Mesothelial cell of epicardium (in vitro differentiated cells): ENCODE measurements at regions not wholly inside any gene's neighbourhood (a gene's known extent, or its start where the extent isn't known, plus 50 kb on each side); places are given as distances from the start of the nearest gene placed in this dataset.

Source experiments
- DNase-seq, 2 experiments: peaks; one replicate each; pipeline ENCODE4 v3.0.0; 2021; ENCODE audit warnings: low spot score in 2 of 2; ENCODE audit not compliant: unreplicated experiment in 2 of 2
- H3K27ac Mint-ChIP-seq: 2 replicates; pipeline ENCODE4 v1.8.0; 2021; ENCODE audit warnings: mixed read lengths
- H3K27me3 Mint-ChIP-seq: 2 replicates; pipeline ENCODE4 v1.8.0; 2021; ENCODE audit warnings: low read depth, mixed read lengths
- H3K36me3 Mint-ChIP-seq: 2 replicates; pipeline ENCODE4 v1.8.0; 2021; ENCODE audit warnings: mixed read lengths
- H3K4me1 Mint-ChIP-seq: 2 replicates; pipeline ENCODE4 v1.8.0; 2021; ENCODE audit warnings: mixed read lengths
- H3K4me3 Mint-ChIP-seq: 2 replicates; pipeline ENCODE4 v1.8.0; 2021; ENCODE audit warnings: mild to moderate bottlenecking, moderate library complexity, mixed read lengths
- H3K9me3 Mint-ChIP-seq: 2 replicates; pipeline ENCODE4 v1.8.0; 2021; ENCODE audit warnings: mixed read lengths
- CTCF ChIP-seq: fragments of 200-600 bp; sonication (generic); IDR thresholded peaks from one replicate; pipeline ENCODE4 v1.5.0; 2021; ENCODE audit warnings: antibody characterized with exemption; ENCODE audit not compliant: unreplicated experiment

- Mint-ChIP-seq H3K4me1 (no peaks in the 10 kb centered on the region), H3K27ac (no peak overlapping the region), H3K9me3 (no peaks in the 10 kb centered on the region), H3K36me3 (no peaks in the 10 kb centered on the region), H3K27me3 (no peaks in the 10 kb centered on the region), H3K4me3 (no peak overlapping the region)
- DNase-seq = no peak
- TF ChIP-seq CTCF = no peak
Observed at GRCh38 chr5:13218518-13218917, 726.0 kb downstream of the DNAH5 start.

GRCh38 chr5:13217636-13218035 lies 726.9 kb downstream of the DNAH5 start:
- no peaks in the 10 kb centered on the region for H3K27me3 Mint-ChIP-seq
- H3K9me3 Mint-ChIP-seq = no peaks in the 10 kb centered on the region
- no peaks in the 10 kb centered on the region for H3K36me3 Mint-ChIP-seq
- H3K4me3 Mint-ChIP-seq = no peak overlapping the region
- DNase-seq = no peak
- no peak for TF ChIP-seq CTCF
- no peaks in the 10 kb centered on the region for H3K4me1 Mint-ChIP-seq
- H3K27ac Mint-ChIP-seq = no peak overlapping the region

GRCh38 chr5:13215806-13216205 lies 728.7 kb downstream of the DNAH5 start:
- Mint-ChIP-seq H3K36me3 (no peaks in the 10 kb centered on the region), H3K27ac (no peak overlapping the region), H3K9me3 (no peaks in the 10 kb centered on the region), H3K4me3 (no peak overlapping the region), H3K27me3 (no peaks in the 10 kb centered on the region), H3K4me1 (no peaks in the 10 kb centered on the region)
- no peak for DNase-seq
- no peak for TF ChIP-seq CTCF

- H3K4me3 Mint-ChIP-seq = no peak overlapping the region
- no peak for TF ChIP-seq CTCF
- H3K4me1 Mint-ChIP-seq = no peaks in the 10 kb centered on the region
- no peaks in the 10 kb centered on the region for H3K9me3 Mint-ChIP-seq
- H3K36me3 Mint-ChIP-seq = no peaks in the 10 kb centered on the region
- no peak overlapping the region for H3K27ac Mint-ChIP-seq
- H3K27me3 Mint-ChIP-seq = no peaks in the 10 kb centered on the region
- no peak for DNase-seq
Observed at GRCh38 chr5:13215370-13215769, 729.1 kb downstream of the DNAH5 start.

- H3K4me3 Mint-ChIP-seq = no peak overlapping the region
- no peak for DNase-seq
- no peaks in the 10 kb centered on the region for H3K9me3 Mint-ChIP-seq
- no peak overlapping the region for H3K27ac Mint-ChIP-seq
- no peaks in the 10 kb centered on the region for H3K36me3 Mint-ChIP-seq
- H3K27me3 Mint-ChIP-seq = no peaks in the 10 kb centered on the region
- no peaks in the 10 kb centered on the region for H3K4me1 Mint-ChIP-seq
- no peak for TF ChIP-seq CTCF
Observed at GRCh38 chr5:13214182-13214581, 730.3 kb downstream of the DNAH5 start.

GRCh38 chr5:13212886-13213285 lies 731.6 kb downstream of the DNAH5 start:
- H3K4me1 Mint-ChIP-seq = no peaks in the 10 kb centered on the region
- no peak overlapping the region for H3K27ac Mint-ChIP-seq
- TF ChIP-seq CTCF = no peak
- no peak for DNase-seq
- no peak overlapping the region for H3K4me3 Mint-ChIP-seq
- H3K27me3 Mint-ChIP-seq = no peaks in the 10 kb centered on the region
- no peaks in the 10 kb centered on the region for H3K9me3 Mint-ChIP-seq
- H3K36me3 Mint-ChIP-seq = no peaks in the 10 kb centered on the region
